ENCODE measurements at regions not wholly inside any gene's neighbourhood (a gene's known extent, or its start where the extent isn't known, plus 50 kb on each side); places are given as distances from the start of the nearest gene placed in this dataset.

DNA sequence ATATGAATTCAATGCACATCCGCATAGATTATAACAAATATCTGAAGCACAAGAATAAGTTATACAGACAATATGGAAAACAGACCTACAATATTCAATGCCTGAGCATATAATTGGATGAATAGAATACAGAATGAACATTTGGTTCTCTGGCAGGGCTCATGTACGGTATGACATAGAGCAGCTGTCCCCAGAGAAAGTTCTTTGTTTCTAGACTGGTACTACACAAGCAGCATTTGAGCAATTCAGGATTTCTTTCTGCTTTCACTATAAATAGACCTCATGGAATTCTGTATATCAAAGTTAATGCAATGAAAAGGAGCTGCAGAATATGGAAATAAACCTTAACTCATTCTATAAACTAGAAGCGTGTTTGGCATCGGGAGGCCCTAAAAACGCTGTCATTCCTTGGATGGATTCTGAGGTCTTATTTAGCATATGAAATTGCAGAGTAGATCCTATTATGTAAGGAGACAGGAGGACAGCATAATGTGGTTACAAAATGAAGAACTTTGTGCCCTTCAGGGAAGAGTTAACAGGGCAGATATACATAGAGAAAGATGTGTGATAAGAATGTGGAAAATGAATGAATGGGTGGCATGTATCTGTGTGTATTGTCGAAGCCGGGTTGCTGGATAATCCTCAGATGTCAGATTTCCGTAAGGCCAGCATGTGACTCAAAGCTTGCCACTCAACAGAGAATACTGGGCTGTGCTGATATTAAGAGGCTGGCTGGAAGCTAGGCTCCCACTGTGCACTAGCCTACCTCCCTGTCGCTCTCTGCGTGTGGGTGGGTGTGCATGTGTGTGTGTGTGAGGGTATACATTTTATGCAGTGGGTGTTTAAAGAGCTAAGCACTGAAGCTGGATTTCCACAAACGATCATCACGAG lies 103.3 kb upstream of the SLC4A4 start:
- Histone ChIP-seq H3K4me1 (peaks cover 0 to 26% (median 0%) of the 10 kb centered on the region in 3 donors), H3K36me3 (no peaks in the 10 kb centered on the region), H3K4me3 (no peak overlapping the region), H3K27ac (no peak overlapping the region), H3K9me3 (no peaks in the 10 kb centered on the region), H3K27me3 (no peaks in the 10 kb centered on the region)
- TF ChIP-seq, protein P1, sequence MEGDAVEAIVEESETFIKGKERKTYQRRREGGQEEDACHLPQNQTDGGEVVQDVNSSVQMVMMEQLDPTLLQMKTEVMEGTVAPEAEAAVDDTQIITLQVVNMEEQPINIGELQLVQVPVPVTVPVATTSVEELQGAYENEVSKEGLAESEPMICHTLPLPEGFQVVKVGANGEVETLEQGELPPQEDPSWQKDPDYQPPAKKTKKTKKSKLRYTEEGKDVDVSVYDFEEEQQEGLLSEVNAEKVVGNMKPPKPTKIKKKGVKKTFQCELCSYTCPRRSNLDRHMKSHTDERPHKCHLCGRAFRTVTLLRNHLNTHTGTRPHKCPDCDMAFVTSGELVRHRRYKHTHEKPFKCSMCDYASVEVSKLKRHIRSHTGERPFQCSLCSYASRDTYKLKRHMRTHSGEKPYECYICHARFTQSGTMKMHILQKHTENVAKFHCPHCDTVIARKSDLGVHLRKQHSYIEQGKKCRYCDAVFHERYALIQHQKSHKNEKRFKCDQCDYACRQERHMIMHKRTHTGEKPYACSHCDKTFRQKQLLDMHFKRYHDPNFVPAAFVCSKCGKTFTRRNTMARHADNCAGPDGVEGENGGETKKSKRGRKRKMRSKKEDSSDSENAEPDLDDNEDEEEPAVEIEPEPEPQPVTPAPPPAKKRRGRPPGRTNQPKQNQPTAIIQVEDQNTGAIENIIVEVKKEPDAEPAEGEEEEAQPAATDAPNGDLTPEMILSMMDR (IDR thresholded peaks at IDR 0.05) = no peak
- no peak for TF ChIP-seq POLR2A (IDR thresholded peaks at IDR 0.05)
- no peak for TF ChIP-seq EP300 (IDR thresholded peaks at IDR 0.05)
- no peak for TF ChIP-seq POLR2AphosphoS5 (IDR thresholded peaks at IDR 0.05)
- 43 to 48% methylated on average over 12 of the region's 12 CpGs for WGBS, 2 donors (ENCODE audit: low coverage in 1 of 2)
- ATAC-seq = no peak

DNA sequence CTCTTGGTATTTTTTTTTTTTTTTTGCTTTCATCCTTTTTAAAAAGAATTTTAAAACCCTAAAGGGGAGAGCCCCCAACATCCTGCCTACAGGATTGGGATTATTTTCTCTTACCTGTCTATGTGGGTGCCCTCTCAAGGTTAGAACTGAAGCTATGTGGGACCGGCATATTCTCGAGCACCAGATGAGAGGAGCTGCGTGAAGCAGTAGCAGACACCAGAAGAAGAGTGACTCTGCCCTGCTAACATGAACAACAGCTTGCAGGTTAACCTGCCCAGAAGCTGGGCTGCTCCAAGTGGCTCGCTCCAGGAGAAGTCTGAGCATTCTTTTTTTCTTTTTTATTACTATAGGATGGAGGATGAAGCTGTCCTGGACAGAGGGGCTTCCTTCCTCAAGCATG lies 102.6 kb upstream of the SLC4A4 start:
- Histone ChIP-seq H3K36me3 (no peaks in the 10 kb centered on the region), H3K4me1 (peaks cover 0 to 19% (median 0%) of the 10 kb centered on the region in 3 donors), H3K4me3 (no peak overlapping the region), H3K9me3 (no peaks in the 10 kb centered on the region), H3K27me3 (no peaks in the 10 kb centered on the region), H3K27ac (no peak overlapping the region)
- ATAC-seq = no peak
- TF ChIP-seq EP300 (IDR thresholded peaks at IDR 0.05) = no peak
- no peak for TF ChIP-seq POLR2AphosphoS5 (IDR thresholded peaks at IDR 0.05)
- TF ChIP-seq POLR2A (IDR thresholded peaks at IDR 0.05) = no peak
- TF ChIP-seq, protein P1 (IDR thresholded peaks at IDR 0.05) = no peak
- 100% methylated on average over 1 to 2 of the region's 4 CpGs for WGBS, 2 donors (ENCODE audit: low coverage in 1 of 2)

DNA sequence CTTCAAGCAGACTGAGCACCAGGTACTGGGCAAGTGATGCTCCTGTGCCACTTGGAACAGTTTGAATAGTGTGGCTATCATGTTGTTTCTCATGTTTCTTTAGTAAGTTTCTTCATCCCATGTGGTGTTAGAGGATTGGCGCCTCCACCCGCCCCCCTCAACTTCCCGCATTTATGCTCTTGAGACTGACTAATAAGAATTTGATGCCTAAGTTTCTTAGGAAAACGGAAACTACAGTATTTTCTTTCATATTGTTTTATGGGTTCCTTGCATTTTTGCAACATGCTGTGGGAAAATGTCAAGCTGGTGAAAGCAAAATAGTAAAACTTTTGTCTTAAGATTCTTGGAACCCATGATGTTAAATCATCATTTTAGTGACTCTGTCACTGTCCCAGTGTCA lies 101.2 kb upstream of the SLC4A4 start:
- Histone ChIP-seq H3K27me3 (no peaks in the 10 kb centered on the region), H3K27ac (no peak overlapping the region), H3K4me1 (peaks cover 0 to 19% (median 0%) of the 10 kb centered on the region in 3 donors), H3K9me3 (no peaks in the 10 kb centered on the region), H3K36me3 (no peaks in the 10 kb centered on the region), H3K4me3 (no peak overlapping the region)
- ATAC-seq = no peak
- 84 to 88% methylated on average over 1 to 4 of the region's 4 CpGs for WGBS, 2 donors (ENCODE audit: low coverage in 1 of 2)
- TF ChIP-seq EP300 (IDR thresholded peaks at IDR 0.05) (no peak), POLR2A (IDR thresholded peaks at IDR 0.05) (no peak), POLR2AphosphoS5 (IDR thresholded peaks at IDR 0.05) (no peak)
- TF ChIP-seq, protein P1 (IDR thresholded peaks at IDR 0.05) = no peak

DNA sequence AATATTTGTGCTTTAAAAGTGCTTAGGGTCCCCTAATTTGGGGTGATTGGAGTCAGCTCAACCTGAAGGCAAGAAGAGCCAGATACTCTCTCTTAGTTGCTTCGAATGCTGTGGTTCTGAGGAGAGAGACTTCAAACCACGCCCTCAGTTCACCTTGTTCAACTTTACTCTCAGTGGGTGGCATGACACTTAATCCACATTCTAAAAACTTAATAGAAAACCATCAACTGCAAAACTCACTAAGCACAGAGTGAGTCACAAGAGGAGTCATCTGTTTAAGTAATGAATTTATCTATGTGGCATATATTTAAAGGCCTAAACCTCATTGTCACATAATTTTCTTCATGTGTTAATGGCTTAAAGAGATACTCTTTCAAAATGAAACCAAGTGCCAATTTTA lies 99.5 kb upstream of the SLC4A4 start:
- WGBS, 2 donors (ENCODE audit: low coverage in 1 of 2) = 91 to 93% methylated on average over 2 of the region's 2 CpGs
- Histone ChIP-seq H3K27me3 (no peaks in the 10 kb centered on the region), H3K4me3 (no peak overlapping the region), H3K4me1 (peaks cover 0 to 19% (median 0%) of the 10 kb centered on the region in 3 donors), H3K9me3 (no peaks in the 10 kb centered on the region), H3K36me3 (no peaks in the 10 kb centered on the region), H3K27ac (no peak overlapping the region)
- ATAC-seq = no peak
- TF ChIP-seq, protein P1 (IDR thresholded peaks at IDR 0.05) = no peak
- TF ChIP-seq POLR2A (IDR thresholded peaks at IDR 0.05) (no peak), POLR2AphosphoS5 (IDR thresholded peaks at IDR 0.05) (no peak), EP300 (IDR thresholded peaks at IDR 0.05) (no peak)

DNA sequence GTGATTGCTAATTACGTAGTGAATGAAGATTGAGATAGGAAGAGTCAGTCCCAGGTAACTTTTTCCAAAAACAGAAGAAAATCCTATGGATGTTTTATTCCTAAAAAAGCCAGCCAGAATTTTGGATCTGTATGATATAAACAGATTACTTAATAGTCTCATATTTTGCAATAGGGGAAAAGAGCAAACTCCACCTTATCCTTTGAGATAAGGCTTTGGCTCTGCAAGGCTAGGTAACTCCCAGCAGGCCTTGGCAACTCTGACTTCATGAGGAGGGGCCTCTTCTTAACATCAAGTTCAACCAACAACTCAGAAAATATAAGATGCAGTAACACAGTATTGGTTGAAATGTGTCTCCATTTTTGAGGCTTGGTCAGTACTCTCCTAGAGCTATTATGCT lies 98.7 kb upstream of the SLC4A4 start:
- H3K4me3 ChIP-seq = no peak overlapping the region
- TF ChIP-seq POLR2AphosphoS5 (IDR thresholded peaks at IDR 0.05) = no peak
- TF ChIP-seq, protein P1 (IDR thresholded peaks at IDR 0.05) = no peak
- no peak for TF ChIP-seq POLR2A (IDR thresholded peaks at IDR 0.05)
- no peak for TF ChIP-seq EP300 (IDR thresholded peaks at IDR 0.05)
- WGBS, 2 donors (ENCODE audit: low coverage in 1 of 2) = 100% methylated on average over 1 of the region's 1 CpG
- peaks cover 0 to 19% (median 0%) of the 10 kb centered on the region in 3 donors for H3K4me1 ChIP-seq
- ATAC-seq = no peak
- no peak overlapping the region for H3K27ac ChIP-seq
- no peaks in the 10 kb centered on the region for H3K9me3 ChIP-seq
- H3K27me3 ChIP-seq = no peaks in the 10 kb centered on the region
- no peaks in the 10 kb centered on the region for H3K36me3 ChIP-seq

All from gastroesophageal sphincter (tissue), 4 donors.